Right ventricle myocardium superior (tissue), 1 donor: ENCODE measurements at regions not wholly inside any gene's neighbourhood (a gene's known extent, or its start where the extent isn't known, plus 50 kb on each side); places are given as distances from the start of the nearest gene placed in this dataset.

Experiments
- ATAC-seq: fragments of 200-7000 bp; cut with Tn5 transposase; one replicate; pipeline ENCODE4 v1.9.1; 2020; ENCODE audit warnings: mild to moderate bottlenecking; ENCODE audit not compliant: poor library complexity
- DNase-seq: peaks from one replicate; pipeline ENCODE4 v3.0.0-alpha.2; 2020
- intact Hi-C: fragments of 100-400 bp; cut with DNase I; formaldehyde crosslinking; loops from one replicate; pipeline ENCODE4 v1.11.2; 2022
- donor health status: DM: no; HTN: yes; CAD: no; lungs with severe emphysema.

DNA sequence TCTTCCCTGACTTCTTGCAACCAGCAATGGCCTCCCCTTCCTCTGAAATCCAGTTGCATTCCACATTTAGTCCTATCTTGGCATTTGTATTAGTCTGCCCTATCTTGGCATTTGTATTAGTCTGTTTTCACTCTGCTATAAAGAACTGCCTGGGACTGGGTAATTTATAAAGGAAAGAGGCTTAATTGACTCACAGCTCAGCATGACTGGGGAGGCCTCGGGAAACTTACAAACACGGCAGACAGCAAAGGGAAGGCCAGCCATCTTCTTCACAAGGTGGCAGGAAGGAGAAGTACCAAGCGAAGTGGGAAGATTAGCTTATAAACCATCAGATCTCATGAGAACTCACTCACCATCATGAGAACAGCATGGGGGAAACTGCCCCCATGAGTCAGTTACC lies 234.5 kb upstream of the COPS8 start:
- no peak for ATAC-seq
- DNase-seq: no peak
- intact Hi-C loops: no loop called here

DNA sequence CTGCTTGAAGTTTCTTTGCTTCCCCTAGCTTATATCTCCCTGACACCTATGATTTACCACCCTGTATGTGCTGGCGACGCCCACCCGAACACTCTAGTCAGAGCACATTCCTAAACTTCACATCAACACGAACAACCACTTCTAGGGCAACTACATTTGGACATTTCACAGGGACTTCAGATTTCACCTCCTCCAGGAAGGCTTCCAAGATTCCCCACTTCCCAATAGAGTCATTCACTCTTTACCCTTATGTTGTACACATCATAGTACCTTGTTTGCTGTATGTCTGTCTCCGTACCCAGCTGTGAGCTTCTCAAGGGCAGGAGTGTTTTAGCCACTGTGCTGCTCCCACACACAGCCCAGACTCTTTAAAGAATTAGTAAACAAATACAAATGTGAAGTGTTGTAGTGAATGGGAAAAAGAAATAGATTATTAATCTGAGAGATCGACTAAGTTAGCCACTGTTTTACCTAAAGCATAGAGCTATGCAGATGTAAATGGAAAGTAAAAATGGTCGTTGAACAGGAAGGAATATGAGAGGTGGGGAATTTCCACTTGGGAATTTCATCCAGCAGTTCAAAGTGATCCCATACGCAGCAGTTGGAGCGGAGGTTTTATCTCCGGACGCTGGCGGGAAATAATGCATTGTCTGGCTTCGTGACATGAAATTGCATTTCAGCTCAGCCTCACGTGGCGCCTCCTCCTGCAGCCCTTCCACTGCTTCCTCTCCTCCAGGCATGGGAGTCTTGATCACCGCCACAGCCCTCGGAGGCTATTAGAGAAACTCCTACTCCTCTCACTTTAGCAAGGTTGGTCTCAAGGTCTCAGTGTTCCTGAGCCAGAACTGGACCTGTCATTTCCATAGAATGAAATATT lies 233.4 kb upstream of the COPS8 start:
- no peak for DNase-seq
- ATAC-seq: no peak
- intact Hi-C loops: no loop called here

DNA sequence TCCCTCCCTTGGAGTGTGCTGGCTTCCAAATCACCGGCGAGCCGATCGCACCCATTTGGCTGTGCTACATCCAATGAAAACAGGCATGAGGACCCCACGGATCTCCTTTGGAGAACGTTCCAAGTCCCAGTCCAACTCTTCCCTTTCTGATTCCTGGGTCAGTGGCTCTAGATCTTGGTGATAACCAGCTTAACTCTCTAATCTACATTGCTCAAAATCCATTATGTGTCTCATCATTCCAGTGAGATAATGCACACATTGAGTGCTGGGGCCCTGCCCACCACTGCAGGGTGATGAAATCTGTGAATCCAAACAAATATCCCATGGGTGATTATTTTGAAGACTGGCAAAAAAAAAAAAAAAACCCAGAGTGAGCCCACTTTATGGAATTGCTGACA lies 232.7 kb upstream of the COPS8 start:
- ATAC-seq: no peak
- intact Hi-C loops: no loop called here
- no peak for DNase-seq

DNA sequence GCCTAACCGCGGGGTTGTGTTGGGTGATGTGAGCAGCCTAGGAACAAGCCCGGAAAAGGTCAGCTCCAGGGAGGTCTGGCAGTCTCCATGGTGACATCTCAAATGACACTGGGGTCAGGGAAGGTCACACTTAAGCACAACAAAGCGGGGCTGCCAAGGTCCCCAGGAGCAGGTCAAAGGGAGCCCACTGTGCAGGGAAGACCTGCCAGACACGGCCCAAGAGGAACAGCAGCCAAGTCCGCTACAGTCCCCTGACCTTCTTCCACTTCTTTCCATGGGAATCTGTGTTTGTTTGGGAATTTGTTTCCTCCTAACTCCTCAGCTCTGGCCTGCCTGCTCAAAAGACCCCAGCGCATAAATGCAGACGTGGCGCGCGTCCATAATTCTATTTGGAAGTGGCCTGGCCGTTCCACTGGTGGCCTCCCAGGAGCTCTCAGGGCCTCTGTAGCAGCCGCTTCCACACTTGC lies 232.1 kb upstream of the COPS8 start:
- no peak for DNase-seq
- intact Hi-C loops: no loop called here
- no peak for ATAC-seq

DNA sequence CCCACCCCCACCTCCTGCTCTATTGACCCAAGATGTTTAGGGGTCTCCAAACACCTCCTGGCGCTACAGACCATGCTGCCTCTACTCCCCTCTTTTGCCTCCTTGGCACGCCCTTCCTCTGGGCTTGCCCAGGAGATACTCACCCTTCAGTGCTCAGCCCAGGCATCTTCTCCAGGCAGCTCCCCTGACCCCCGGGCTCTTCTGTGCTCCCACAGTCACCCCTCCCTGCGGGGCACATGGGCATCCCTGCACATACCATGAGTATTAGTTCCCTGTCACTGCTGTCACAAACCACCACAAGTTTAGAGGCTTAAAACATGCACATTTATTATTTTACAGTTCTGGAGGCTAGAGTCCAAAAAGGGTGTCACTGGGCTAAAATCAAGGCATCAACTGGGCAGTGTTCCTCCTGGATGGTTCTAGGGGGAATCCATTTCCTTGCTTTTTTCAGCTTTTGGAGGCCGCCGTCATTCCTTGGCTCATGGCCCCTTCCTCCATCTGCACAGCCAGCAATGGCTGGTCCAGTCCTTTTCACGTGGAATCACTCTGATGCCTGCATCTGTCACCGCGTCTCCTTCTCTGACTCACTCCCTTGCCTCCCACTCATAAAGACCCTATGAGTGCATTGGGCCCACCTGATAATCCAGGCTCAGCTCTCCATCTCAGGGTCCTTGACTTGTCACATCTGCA lies 230.4 kb upstream of the COPS8 start:
- DNase-seq (no peak), ATAC-seq (no peak)
- intact Hi-C loops: no loop called here

DNA sequence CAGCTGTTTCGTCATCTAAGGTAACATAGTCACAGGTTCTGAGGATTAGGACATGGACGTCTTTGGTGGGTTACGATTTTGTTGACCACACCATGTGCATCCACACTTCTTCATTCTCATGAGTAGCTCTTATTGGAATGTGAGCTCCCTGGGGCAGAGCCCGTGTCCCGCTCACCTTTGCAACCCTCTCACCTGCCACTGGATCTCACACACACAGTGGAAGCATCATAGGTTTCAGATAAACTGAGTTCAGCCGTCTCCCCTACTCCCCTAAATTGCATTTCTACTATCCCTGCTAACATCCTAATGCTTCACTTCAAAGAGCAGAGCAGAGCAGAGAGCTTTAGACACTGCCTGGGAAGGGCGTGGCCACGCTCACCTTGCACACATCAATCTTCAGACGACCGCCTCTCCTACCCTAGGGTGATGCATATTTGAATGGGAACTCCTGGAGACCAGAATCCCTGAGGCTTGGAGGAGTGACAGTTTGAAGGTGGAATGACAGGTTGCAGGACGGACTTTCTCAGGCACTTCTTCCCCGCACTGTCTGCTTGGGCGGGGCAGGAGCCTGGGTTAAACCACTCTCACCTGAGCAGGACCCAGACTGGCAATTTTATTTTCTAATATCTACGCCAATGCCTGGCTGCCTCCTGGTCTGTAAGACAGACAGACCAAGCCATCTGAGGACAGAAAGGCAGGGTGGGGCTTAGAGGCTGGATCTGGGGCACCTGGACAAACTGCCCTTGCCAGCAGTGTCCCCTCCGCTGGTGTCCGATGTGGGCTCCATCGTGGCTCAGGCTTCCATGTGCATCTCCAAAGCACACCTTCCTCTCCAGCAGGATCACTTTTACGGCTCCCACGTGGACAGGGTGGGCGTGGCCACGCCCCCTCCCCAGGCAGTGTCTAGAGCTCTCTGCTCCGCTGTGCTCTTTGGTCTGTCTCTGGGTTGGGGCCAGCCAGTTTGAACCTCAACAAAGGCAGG lies 229.5 kb upstream of the COPS8 start:
- DNase-seq (no peak), ATAC-seq (no peak)
- intact Hi-C loops: no loop called here

DNA sequence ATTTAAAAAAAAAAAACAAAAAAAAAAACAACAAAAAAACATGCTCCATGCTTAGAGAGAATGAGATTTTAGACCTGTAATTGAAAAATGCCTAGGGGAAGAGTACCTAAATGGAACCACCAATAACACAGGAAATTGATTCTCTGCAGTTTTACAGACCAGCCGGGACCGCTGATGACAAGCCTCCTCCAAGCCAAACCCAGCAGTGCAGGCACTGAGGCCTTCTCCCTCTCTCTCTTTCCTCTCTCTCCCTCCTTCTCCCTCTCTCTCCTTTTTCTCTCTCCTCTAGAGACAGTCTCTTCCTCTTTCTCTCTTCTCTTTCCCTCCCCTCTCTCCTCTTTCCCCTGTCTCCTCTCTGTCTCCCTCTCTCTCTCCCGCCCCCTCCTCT lies 228.8 kb upstream of the COPS8 start:
- no peak for ATAC-seq
- intact Hi-C loops: no loop called here
- DNase-seq: no peak

DNA sequence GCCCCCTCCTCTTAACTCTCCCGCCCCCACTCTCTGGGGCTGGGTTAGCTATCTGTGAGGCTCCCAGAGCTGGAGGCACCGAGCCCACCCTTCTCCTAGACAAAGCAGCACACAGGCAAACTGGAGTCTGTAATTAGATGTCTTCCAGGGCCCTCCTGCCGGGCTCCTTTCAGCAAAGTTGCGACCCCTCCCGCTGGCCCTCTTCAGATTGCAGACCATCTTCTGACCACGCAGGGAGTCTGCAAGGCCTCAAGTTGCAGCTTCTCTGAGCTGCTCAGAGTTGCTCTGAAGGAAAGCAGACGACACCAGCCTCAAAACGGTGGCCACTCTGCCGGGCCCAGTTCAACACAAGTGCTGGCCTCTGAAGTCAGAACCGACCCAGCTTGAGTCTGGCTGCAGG lies 228.4 kb upstream of the COPS8 start:
- ATAC-seq (no peak), DNase-seq (no peak)
- intact Hi-C loops: no loop called here

DNA sequence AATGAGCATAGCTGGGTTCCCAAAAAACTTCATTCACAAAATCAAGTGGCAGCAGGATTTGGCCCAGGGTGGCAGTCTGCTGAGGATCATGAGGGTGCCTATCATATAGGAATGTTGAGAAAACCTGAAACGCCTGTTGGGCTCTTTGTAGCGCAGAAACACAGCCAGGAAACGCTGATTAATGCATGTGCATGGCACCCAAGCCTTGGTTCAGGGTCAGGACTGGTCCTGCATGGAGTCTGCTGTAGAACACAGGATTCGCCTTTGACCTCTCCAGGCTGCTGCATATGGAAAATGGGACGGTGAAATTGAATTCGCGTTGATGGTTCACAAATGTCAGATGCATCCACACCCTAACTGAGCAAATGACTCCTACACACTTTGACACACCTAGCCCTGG lies 227.9 kb upstream of the COPS8 start:
- intact Hi-C loops: no loop called here
- no peak for DNase-seq
- ATAC-seq: peak; percentile 70

DNA sequence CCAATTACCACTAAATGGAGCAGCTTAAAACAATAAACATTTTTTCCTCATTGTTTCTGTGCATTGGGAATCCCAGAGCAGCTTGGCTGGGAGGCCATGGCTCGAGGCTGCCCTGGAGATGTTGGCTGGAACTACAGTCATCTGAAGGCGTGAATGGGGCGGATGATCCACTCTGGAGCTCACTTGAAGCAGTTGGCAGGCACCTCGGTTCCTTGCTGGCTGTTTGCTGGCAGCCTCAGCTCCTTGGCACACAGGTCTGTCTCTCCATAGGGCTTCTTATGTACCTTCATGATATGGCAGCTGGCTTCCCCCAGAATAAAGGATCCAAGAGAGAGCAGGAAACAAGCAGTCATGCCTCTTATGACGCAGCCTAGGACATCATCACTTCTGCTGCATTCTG lies 227.0 kb upstream of the COPS8 start:
- no peak for ATAC-seq
- no peak for DNase-seq
- intact Hi-C loops: no loop called here

DNA sequence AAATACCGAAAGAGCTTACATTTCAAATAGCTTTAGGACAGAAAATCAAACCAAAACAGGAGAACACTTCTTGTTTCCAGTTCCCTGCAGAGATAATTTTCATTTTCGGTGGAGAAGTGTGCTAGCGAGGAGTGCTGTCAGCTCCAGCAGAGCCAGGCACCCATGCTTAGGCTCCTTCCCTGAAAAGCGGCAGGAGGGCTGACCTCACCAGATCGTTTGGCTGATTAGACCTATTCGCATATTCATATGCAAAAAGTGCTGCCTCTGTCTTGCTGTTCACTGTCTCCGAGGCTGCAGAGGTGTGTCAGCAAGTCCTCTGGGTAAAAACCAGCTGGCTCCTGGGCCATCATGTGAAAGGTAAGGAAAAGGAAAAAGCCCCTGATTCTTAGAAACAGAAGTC lies 225.8 kb upstream of the COPS8 start:
- intact Hi-C loops: no loop called here
- ATAC-seq (no peak), DNase-seq (no peak)

DNA sequence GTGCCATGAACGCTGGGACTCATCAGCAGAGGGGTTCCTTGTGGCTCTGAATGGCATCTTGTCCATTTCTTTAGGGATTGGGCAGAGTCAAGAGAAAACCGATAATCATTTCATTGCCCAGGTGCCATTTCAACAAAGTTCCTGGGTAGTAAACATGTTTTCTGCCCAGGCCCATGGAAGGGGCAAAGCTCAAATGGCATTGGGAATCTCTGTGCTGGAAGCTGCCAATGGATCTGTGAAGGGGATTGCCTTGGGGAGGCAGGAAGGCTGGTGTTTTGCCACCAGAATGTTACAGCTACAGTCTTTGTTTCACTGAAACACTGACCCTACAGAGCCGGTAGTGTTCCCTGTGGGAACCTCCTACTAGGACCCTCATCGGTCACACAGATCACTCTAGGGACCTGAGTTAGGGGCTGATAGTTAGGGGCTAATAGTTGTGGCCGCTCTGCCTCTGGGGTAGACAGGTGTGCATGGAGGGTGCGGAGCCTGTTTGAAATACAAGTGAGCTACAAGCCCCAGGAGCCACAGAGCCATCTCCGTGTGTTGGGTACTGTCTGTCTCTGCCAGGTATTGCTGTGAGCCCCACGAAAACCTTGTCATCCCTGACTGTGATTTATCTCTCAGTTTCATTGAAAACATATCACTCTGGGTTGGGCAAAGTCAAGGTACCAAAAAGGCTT lies 224.4 kb upstream of the COPS8 start:
- ATAC-seq (no peak), DNase-seq (no peak)
- intact Hi-C loops: no loop called here

DNA sequence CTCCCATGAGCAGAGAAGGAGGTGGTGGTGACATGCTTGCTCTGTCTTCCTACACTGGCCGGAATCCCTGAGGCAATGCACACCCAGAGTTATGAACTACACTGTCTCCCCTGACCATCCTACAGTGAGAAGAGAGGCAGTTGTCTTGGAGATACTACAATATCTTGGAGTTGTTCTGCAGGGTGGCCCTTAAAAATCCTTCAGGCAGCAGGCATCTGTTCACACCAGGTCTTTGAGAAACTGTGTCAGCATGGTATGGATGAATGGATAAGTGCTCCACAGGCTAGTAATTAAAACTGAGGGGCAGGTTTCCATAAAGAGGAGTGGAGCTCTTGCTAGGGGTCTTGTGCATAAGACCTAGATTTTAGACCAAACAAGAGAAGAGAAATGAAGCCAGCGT lies 223.7 kb upstream of the COPS8 start:
- ATAC-seq: no peak
- DNase-seq: no peak
- intact Hi-C loops: no loop called here

DNA sequence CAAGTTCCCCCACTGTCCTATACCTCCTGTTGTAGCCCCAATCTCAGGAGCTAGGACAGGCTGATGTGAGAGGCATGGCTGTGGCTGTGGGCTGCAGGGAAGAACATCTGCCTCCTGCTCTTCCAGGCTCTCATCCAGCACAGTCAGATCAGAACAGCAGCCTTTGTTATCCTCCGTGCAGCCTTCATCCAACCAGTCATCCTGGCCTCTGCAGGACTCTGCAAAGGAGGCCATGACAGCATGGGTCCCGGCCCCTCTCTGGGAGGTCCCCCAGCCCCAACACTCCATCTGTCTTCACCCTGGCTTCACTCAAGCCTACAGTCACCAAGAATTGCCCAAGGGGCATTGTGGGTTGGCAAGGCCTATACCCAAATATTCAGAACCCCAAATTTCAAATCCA lies 223.2 kb upstream of the COPS8 start:
- no peak for DNase-seq
- intact Hi-C loops: no loop called here

DNA sequence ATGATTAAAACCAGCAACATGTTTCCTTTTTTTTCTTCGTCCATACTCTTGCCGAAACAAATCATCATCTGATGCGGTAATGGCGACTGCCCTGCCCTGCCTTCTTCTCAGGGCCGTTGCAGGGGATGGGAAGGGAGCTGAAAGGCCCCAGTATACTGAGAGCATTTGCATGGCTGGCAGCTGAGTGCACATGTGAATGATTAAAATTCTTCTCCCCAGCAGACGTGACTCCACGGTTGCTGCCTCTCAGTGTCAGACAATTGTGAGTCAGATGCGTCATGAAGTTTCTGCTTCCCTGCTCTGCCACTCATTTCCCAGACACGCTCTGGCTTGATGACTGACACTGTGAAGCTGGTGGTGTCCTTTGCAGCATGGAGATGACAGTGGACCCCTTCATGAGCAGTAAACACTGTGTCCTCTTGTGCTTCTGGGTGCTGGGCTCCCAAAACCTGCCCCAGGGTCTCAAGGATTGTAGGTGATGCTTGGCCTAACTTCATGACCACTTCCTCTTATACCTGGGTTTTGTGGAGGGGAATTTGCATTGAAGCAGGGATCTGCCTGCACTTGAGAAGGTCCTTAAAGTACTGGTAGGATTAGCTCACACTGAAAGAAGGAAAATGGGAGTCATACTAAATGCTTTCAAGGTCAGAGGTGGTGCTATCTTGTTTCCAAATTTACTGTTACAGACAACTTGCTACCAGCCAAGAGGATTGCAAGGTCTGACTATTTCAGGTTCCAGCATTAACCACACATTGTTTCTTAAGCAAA lies 222.5 kb upstream of the COPS8 start:
- DNase-seq (no peak), ATAC-seq (no peak)
- intact Hi-C loops: no loop called here

More for the DNA sequence above, 223.2 kb upstream of the COPS8 start:
- no peak for ATAC-seq

DNA sequence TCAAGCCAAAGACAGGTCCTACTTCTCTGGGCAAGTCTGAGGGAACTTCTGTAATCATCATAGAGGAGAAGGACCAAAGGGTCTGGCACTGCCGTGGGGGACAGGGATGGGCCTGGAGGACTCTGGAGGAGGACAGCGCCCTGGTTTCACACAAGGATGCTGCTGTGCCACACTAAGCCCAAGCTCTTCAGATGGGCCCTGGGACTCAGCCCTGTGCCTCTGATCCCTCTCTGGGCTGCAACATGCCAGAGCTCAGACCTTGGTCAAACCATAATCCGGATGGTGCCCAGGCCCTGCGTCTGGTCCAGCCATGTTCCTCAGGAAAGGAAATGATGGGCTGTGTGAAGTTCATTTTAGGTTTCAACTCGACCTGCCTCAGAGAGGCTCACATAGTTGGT lies 222.0 kb upstream of the COPS8 start:
- ATAC-seq (no peak), DNase-seq (no peak)
- intact Hi-C loops: no loop called here

DNA sequence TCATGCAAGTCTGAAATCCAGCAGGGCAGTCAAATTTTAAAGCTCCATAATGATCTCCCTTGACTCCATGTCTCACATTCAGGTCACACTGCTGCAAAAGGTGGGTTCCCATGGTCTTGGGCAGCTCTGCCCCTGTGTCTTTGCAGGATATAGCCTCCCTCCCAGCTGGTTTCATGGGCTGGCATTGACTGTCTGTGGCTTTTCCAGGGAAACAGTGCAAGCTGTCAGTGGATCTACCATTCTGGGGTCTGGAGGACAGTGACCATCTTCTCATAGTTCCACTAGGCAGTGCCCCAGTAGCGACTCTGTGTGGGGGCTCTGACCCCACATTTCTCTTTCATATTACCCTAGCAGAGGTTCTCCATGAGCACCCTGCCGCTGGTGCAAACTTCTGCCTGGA lies 220.6 kb upstream of the COPS8 start:
- intact Hi-C loops: no loop called here
- DNase-seq: no peak
- ATAC-seq: no peak
